ENCODE measurements at regions not wholly inside any gene's neighbourhood (a gene's known extent, or its start where the extent isn't known, plus 50 kb on each side); places are given as distances from the start of the nearest gene placed in this dataset.

- no peak for TF ChIP-seq CTCF (IDR thresholded peaks at IDR 0.05)
- Histone ChIP-seq H3K27me3 (no peaks in the 10 kb centered on the region), H3K36me3 (no peaks in the 10 kb centered on the region), H3K27ac (peak overlapping the region in 9 of 10 donors; percentile 11 to 87 (median 81)), H3K4me1 (peaks cover 0 to 76% (median 40%) of the 10 kb centered on the region in 9 donors), H3K9me3 (no peaks in the 10 kb centered on the region), H3K4me3 (no peak overlapping the region)
- WGBS, 2 donors: 40 to 50% methylated on average over 3 of the region's 3 CpGs
- DNase-seq (peak; percentile 67 to 76), ATAC-seq (peak; percentile 56 to 89 (median 84))
- intact Hi-C loops (cut with DNase I): loop anchor here in 7 of 10 donors (2.0 to 10.0 kb wide), 6 partner anchors 50 to 270 kb away; partner anchors contain the start of gene PDE1C (in 5 of the 7)
These were observed 84.6 kb upstream of the PDE1C start for GRCh38 chr7:32154797-32155196.

GRCh38 chr7:32153006-32153405, 82.8 kb upstream of the PDE1C start:
- ATAC-seq (no peak), DNase-seq (no peak)
- no peaks in the 10 kb centered on the region for H3K9me3 ChIP-seq
- H3K4me1 ChIP-seq: peaks cover 0 to 72% (median 39%) of the 10 kb centered on the region in 9 donors
- intact Hi-C loops (cut with DNase I): loop anchor here in 6 of 10 donors (5.0 to 10.0 kb wide), 5 partner anchors 48 to 268 kb away; partner anchors contain the start of gene PDE1C (in 3 of the 6)
- no peaks in the 10 kb centered on the region for H3K36me3 ChIP-seq
- peak overlapping the region in 7 of 10 donors; percentile 8 to 87 (median 75) for H3K27ac ChIP-seq
- no peak overlapping the region for H3K4me3 ChIP-seq
- WGBS, 2 donors: 44 to 59% methylated on average over 4 of the region's 4 CpGs
- no peak for TF ChIP-seq CTCF (IDR thresholded peaks at IDR 0.05)
- no peaks in the 10 kb centered on the region for H3K27me3 ChIP-seq

GRCh38 chr7:32152576-32152975, 82.4 kb upstream of the PDE1C start:
- TF ChIP-seq CTCF (IDR thresholded peaks at IDR 0.05): no peak
- WGBS, 2 donors: 54 to 61% methylated on average over 3 of the region's 3 CpGs
- peaks cover 0 to 72% (median 39%) of the 10 kb centered on the region in 9 donors for H3K4me1 ChIP-seq
- H3K27me3 ChIP-seq: no peaks in the 10 kb centered on the region
- no peak for ATAC-seq
- H3K9me3 ChIP-seq: no peaks in the 10 kb centered on the region
- intact Hi-C loops (cut with DNase I): loop anchor here in 6 of 10 donors (5.0 to 10.0 kb wide), 5 partner anchors 48 to 268 kb away; partner anchors contain the start of gene PDE1C (in 3 of the 6)
- H3K27ac ChIP-seq: peak overlapping the region in 8 of 10 donors; percentile 7 to 87 (median 68)
- H3K36me3 ChIP-seq: no peaks in the 10 kb centered on the region
- H3K4me3 ChIP-seq: no peak overlapping the region
- DNase-seq: no peak

- WGBS, 2 donors: 67 to 80% methylated on average over 2 of the region's 2 CpGs
- peaks cover 0 to 8% (median 0%) of the 10 kb centered on the region in 11 donors for H3K9me3 ChIP-seq
- H3K4me3 ChIP-seq: no peak overlapping the region
- ATAC-seq (no peak), DNase-seq (no peak)
- peaks cover 0 to 70% (median 37%) of the 10 kb centered on the region in 9 donors for H3K4me1 ChIP-seq
- intact Hi-C loops (cut with DNase I): loop anchor here in 7 of 10 donors (2.0 to 10.0 kb wide), 7 partner anchors 46 to 266 kb away; partner anchors contain the start of gene PDE1C (in 3 of the 7)
- TF ChIP-seq CTCF (IDR thresholded peaks at IDR 0.05): no peak
- no peaks in the 10 kb centered on the region for H3K36me3 ChIP-seq
- H3K27me3 ChIP-seq: no peaks in the 10 kb centered on the region
- H3K27ac ChIP-seq: peak overlapping the region in 8 of 10 donors; percentile 42 to 87 (median 60)
These were observed 80.4 kb upstream of the PDE1C start for GRCh38 chr7:32150589-32150988.
